Body of pancreas (tissue), 4 donors: ENCODE measurements at regions not wholly inside any gene's neighbourhood (a gene's known extent, or its start where the extent isn't known, plus 50 kb on each side); places are given as distances from the start of the nearest gene placed in this dataset.

Source experiments
- CTCF ChIP-seq, 7 experiments: fragments of 450-650 bp in 4 of 7; fragments of 200-600 bp in 3 of 7; sonication (generic) in 3 of 7; IDR thresholded peaks; one replicate each; pipeline ENCODE4 v1.5.1; 2016 to 2019; ENCODE audit warnings: antibody characterized with exemption in 7 of 7
- POLR2A ChIP-seq, 3 donors: fragments of 450-650 bp; IDR thresholded peaks; one replicate each; pipeline ENCODE4 v1.6.1; 2016; ENCODE audit warnings: antibody characterized with exemption in 3 of 3, mild to moderate bottlenecking in 2 of 3

- no peak for TF ChIP-seq POLR2A (IDR thresholded peaks at IDR 0.05)
- no peak for TF ChIP-seq CTCF (IDR thresholded peaks at IDR 0.05)
Observed at GRCh38 chr5:142447887-142448286, 123.1 kb upstream of the SPRY4 start.
